ENCODE measurements at regions not wholly inside any gene's neighbourhood (a gene's known extent, or its start where the extent isn't known, plus 50 kb on each side); places are given as distances from the start of the nearest gene placed in this dataset.

DNA sequence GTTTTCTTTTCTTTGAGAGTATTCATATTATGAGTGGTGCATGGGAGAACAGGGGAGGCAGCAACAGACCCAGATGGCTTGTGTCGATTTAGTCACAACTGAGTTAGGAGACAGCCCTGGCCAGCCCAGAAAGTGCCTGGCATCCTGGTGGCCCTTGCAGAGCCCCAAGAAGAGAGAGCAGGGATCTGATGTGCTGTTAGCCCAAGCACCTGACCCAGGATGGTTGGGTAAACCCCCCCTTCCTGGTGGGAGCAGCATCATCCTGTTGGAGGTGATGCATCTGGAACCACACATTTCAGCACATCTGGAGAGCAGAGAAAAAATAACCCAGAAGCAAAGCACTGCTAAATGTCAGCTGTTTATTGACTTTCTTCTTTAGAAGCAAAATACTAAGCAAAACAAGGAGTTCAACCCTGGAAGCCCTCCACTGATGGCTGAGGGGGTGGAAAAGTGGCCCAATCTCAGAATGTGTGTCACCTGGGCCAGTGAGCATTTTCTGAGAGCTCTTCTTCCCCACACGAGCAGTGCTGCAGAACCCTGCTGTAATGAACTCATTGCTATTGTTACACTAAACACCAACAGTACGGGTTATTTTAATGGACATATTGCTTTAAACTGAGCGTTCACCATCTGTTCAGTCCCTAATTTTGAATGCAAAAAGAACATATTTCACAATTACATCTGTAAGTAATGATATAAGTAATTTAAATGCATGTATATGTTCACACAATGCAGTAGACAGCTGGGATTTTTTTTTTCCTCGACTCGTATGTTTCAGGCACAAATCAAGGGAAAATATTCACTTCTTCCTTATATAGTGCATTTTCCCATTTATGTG, 100.6 kb upstream of the SMIM21 start:
- Histone ChIP-seq H3K9me3 (ENCODE audit: low read length) (no peaks in the 10 kb centered on the region), H3K4me3 (ENCODE audit: low read depth in 1 of 2, low read length in 2 of 2) (no peak overlapping the region), H3K9ac (ENCODE audit: low read length) (no peak overlapping the region), H3K4me1 (ENCODE audit: insufficient read depth, low read length) (no peaks in the 10 kb centered on the region), H3K27ac (ENCODE audit: low read depth, low read length) (no peak overlapping the region), H3K36me3 (ENCODE audit: insufficient read depth, low read length) (no peaks in the 10 kb centered on the region), H3K27me3 (ENCODE audit: control insufficient read depth in 1 of 2, insufficient read depth in 2 of 2, low read length in 2 of 2) (no peaks in the 10 kb centered on the region)

DNA sequence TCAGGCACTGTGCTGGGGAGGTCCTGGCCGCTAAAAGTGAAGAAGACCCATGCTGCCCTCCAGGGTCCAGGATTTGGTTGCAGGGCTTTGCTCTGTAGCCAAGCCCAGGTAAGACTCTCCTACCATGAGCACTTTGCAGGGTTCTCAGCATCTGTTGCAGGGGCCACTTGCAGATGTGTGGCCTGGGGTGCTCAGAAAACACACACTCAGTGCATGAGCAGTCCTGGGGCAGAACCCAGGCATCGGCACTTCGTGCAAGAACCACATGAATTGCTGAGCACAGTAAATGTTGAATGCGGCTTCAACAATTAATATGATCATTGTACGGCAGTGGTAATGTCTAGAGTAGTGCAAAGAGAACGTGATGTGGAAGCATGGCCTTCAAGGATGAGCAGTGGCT, 98.5 kb upstream of the SMIM21 start:
- Histone ChIP-seq H3K4me1 (ENCODE audit: insufficient read depth, low read length) (no peaks in the 10 kb centered on the region), H3K27ac (ENCODE audit: low read depth, low read length) (no peak overlapping the region), H3K27me3 (ENCODE audit: control insufficient read depth in 1 of 2, insufficient read depth in 2 of 2, low read length in 2 of 2) (no peaks in the 10 kb centered on the region), H3K4me3 (ENCODE audit: low read depth in 1 of 2, low read length in 2 of 2) (no peak overlapping the region), H3K9me3 (ENCODE audit: low read length) (no peaks in the 10 kb centered on the region), H3K9ac (ENCODE audit: low read length) (no peak overlapping the region), H3K36me3 (ENCODE audit: insufficient read depth, low read length) (no peaks in the 10 kb centered on the region)

DNA sequence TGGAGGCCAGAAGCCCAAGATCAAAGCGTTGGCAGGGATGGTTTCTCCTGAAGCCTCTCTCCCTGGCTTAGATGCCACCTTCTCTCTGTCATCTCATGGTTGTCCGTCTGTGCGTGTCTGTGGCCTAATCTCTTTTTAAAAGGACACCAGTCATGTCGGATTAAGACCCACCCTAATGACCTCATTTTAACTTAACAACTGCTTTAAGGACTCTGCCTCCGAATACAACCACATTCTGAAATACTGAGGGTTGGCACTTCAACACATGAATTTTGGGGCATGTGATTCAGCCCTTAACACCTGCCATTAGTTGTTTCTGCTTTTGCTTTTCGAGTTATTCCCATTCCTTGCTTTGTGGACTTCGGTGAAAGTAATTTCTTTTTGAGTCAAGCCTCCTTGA, 97.8 kb upstream of the SMIM21 start:
- no peak overlapping the region for H3K27ac ChIP-seq (ENCODE audit: low read depth, low read length)
- no peak overlapping the region for H3K9ac ChIP-seq (ENCODE audit: low read length)
- H3K4me3 ChIP-seq (ENCODE audit: low read depth in 1 of 2, low read length in 2 of 2): no peak overlapping the region
- no peaks in the 10 kb centered on the region for H3K9me3 ChIP-seq (ENCODE audit: low read length)
- no peaks in the 10 kb centered on the region for H3K4me1 ChIP-seq (ENCODE audit: insufficient read depth, low read length)
- no peaks in the 10 kb centered on the region for H3K36me3 ChIP-seq (ENCODE audit: insufficient read depth, low read length)
- no peaks in the 10 kb centered on the region for H3K27me3 ChIP-seq (ENCODE audit: control insufficient read depth in 1 of 2, insufficient read depth in 2 of 2, low read length in 2 of 2)

DNA sequence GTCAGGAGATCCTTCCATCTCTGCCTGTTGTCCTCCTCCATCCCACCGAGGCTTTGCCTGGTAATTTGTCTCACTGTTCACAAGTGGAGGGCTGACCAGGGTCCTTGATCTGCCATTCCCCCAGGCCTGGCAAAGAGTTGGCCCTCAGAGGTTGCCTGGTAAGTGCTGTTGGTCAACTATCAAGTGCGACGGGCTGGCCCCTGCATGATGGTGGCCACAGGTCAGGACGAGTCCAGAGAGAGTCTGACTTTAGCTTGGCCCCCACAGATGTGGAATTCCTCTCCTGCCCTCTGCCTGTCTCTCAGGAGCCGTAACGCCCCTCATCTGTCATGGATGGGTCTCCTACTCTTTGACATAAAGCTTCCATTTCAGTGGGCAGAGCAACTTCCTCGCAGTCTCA, 97.3 kb upstream of the SMIM21 start:
- no peaks in the 10 kb centered on the region for H3K27me3 ChIP-seq (ENCODE audit: control insufficient read depth in 1 of 2, insufficient read depth in 2 of 2, low read length in 2 of 2)
- H3K4me3 ChIP-seq (ENCODE audit: low read depth in 1 of 2, low read length in 2 of 2): no peak overlapping the region
- H3K27ac ChIP-seq (ENCODE audit: low read depth, low read length): no peak overlapping the region
- no peaks in the 10 kb centered on the region for H3K4me1 ChIP-seq (ENCODE audit: insufficient read depth, low read length)
- no peaks in the 10 kb centered on the region for H3K36me3 ChIP-seq (ENCODE audit: insufficient read depth, low read length)
- no peak overlapping the region for H3K9ac ChIP-seq (ENCODE audit: low read length)
- no peaks in the 10 kb centered on the region for H3K9me3 ChIP-seq (ENCODE audit: low read length)

DNA sequence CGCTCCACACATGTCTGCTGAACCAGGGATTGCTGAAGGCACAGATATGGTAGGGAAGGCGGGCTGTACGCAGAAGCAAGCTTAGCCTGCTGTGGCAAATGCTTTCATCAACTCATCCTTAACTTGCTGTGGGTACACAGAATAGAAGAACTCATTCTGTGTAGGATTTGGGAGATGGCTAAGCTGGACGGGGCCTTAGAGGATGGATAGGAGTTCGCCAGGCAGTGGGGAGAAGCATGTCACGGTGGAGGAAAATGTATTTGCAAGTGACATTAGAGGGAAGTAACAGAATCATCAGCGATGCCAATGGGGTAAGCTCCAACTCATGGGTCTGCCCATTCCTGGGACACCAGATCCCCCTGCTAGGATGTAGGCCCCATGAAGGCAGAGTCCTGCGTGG, 96.7 kb upstream of the SMIM21 start:
- no peaks in the 10 kb centered on the region for H3K36me3 ChIP-seq (ENCODE audit: insufficient read depth, low read length)
- H3K27ac ChIP-seq (ENCODE audit: low read depth, low read length): no peak overlapping the region
- H3K4me3 ChIP-seq (ENCODE audit: low read depth in 1 of 2, low read length in 2 of 2): no peak overlapping the region
- H3K4me1 ChIP-seq (ENCODE audit: insufficient read depth, low read length): no peaks in the 10 kb centered on the region
- no peak overlapping the region for H3K9ac ChIP-seq (ENCODE audit: low read length)
- H3K9me3 ChIP-seq (ENCODE audit: low read length): no peaks in the 10 kb centered on the region
- no peaks in the 10 kb centered on the region for H3K27me3 ChIP-seq (ENCODE audit: control insufficient read depth in 1 of 2, insufficient read depth in 2 of 2, low read length in 2 of 2)

DNA sequence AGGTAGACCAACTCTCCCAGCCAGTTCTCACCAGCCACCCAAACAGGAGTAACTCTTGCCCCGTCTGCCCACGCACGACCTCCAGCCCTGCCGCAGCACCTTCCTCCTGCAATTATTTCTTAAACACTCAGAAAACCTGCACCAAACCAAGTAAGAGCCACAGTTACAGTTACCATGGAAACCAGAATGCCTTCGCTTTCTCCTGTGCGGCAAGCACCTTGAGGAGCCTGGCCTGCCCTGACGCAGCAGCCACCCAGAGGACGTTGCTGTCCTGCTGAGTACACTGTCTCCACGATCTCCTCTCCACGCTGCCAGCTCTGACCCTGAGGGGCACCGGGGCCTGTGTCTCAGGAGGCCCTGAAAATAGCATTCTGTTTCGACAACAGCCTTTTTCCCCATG, 94.3 kb upstream of the SMIM21 start:
- H3K27ac ChIP-seq (ENCODE audit: low read depth, low read length): no peak overlapping the region
- H3K27me3 ChIP-seq (ENCODE audit: control insufficient read depth in 1 of 2, insufficient read depth in 2 of 2, low read length in 2 of 2): no peaks in the 10 kb centered on the region
- no peak overlapping the region for H3K9ac ChIP-seq (ENCODE audit: low read length)
- no peaks in the 10 kb centered on the region for H3K9me3 ChIP-seq (ENCODE audit: low read length)
- no peaks in the 10 kb centered on the region for H3K36me3 ChIP-seq (ENCODE audit: insufficient read depth, low read length)
- H3K4me1 ChIP-seq (ENCODE audit: insufficient read depth, low read length): no peaks in the 10 kb centered on the region
- H3K4me3 ChIP-seq (ENCODE audit: low read depth in 1 of 2, low read length in 2 of 2): no peak overlapping the region

DNA sequence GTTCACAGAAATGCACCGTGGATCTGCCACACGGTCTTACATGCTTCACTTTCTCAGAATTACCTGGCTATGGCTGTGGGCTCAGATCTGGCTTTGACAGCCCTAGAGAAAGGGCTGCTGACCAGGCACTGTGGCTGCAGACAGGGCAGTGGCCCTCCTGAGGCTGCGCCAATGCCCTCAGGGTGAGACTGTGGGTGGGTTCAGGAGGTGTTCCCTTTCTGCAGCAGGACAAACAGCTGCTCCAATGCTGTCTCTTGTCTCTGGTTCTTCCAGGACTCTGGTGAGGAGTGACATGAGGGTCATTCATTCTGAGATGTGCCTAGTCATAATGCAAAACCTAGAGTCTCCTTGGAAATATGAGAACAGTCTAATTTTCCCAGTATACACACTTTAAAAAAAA, 90.5 kb upstream of the SMIM21 start:
- no peak overlapping the region for H3K4me3 ChIP-seq (ENCODE audit: low read depth in 1 of 2, low read length in 2 of 2)
- H3K9me3 ChIP-seq (ENCODE audit: low read length): no peaks in the 10 kb centered on the region
- no peaks in the 10 kb centered on the region for H3K4me1 ChIP-seq (ENCODE audit: insufficient read depth, low read length)
- no peaks in the 10 kb centered on the region for H3K27me3 ChIP-seq (ENCODE audit: control insufficient read depth in 1 of 2, insufficient read depth in 2 of 2, low read length in 2 of 2)
- no peak overlapping the region for H3K27ac ChIP-seq (ENCODE audit: low read depth, low read length)
- no peaks in the 10 kb centered on the region for H3K36me3 ChIP-seq (ENCODE audit: insufficient read depth, low read length)
- H3K9ac ChIP-seq (ENCODE audit: low read length): no peak overlapping the region

DNA sequence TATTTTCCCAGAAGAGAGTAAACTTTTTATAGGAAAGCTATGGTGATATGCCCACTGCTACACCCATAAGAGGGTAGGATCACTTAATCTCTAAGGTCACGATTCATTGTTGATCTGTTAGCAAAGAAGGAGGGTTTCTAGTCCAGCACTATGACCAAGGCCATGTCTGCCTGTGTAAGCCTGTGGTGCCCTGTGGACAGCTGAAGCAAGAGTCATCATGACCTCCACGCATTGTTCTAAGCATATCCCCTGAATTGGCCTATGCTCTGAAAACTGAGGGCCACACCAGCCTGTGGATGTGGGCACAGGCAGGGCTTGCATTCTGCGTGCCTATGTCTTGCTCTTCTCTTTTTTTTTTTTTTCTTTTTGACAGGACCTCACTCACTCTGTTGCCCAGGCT, 89.8 kb upstream of the SMIM21 start:
- Histone ChIP-seq H3K27me3 (ENCODE audit: control insufficient read depth in 1 of 2, insufficient read depth in 2 of 2, low read length in 2 of 2) (no peaks in the 10 kb centered on the region), H3K4me1 (ENCODE audit: insufficient read depth, low read length) (no peaks in the 10 kb centered on the region), H3K4me3 (ENCODE audit: low read depth in 1 of 2, low read length in 2 of 2) (no peak overlapping the region), H3K9ac (ENCODE audit: low read length) (no peak overlapping the region), H3K36me3 (ENCODE audit: insufficient read depth, low read length) (no peaks in the 10 kb centered on the region), H3K9me3 (ENCODE audit: low read length) (no peaks in the 10 kb centered on the region), H3K27ac (ENCODE audit: low read depth, low read length) (no peak overlapping the region)

DNA sequence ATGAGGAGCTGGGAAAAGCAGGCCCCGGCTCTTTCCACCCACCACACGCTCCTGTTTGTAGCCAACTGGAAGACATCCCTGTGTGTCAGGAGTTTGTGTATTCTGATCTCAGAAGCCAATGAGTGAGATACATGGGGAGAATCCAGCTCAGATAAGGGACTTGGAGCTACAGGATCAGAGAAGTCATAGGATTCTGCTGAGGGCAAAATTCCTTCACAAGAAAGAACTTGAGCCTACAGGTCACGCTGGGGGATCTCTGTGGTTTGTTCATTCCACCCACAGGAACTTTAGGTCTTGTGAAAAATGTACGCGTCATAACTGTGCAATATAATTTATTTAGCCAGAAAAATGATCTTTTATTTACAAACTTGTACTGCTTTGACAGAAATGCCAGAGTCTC, 80.1 kb upstream of the SMIM21 start:
- Histone ChIP-seq H3K4me3 (ENCODE audit: low read depth in 1 of 2, low read length in 2 of 2) (no peak overlapping the region), H3K36me3 (ENCODE audit: insufficient read depth, low read length) (no peaks in the 10 kb centered on the region), H3K27ac (ENCODE audit: low read depth, low read length) (no peak overlapping the region), H3K4me1 (ENCODE audit: insufficient read depth, low read length) (no peaks in the 10 kb centered on the region), H3K27me3 (ENCODE audit: control insufficient read depth in 1 of 2, insufficient read depth in 2 of 2, low read length in 2 of 2) (no peaks in the 10 kb centered on the region), H3K9ac (ENCODE audit: low read length) (no peak overlapping the region), H3K9me3 (ENCODE audit: low read length) (no peaks in the 10 kb centered on the region)

DNA sequence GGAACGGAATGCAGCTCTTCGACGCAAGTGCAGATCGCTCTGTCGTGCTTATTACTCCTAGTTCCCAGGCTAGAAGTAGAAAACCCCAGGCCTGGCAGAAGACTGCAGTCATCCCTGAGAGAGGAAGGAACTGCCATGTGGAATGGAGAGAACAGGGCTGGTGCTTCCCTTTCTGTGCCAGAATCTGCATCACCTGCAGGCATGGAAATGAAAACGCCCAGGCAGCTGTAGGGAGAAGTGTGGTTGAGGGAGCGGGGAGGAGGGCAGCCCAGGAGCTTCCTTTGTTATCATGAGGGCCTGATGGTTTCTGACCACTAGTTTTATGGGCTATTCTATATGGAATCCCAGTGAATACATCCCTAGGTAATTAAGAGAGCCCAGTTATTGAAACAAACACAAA, 79.4 kb upstream of the SMIM21 start:
- no peaks in the 10 kb centered on the region for H3K4me1 ChIP-seq (ENCODE audit: insufficient read depth, low read length)
- no peaks in the 10 kb centered on the region for H3K27me3 ChIP-seq (ENCODE audit: control insufficient read depth in 1 of 2, insufficient read depth in 2 of 2, low read length in 2 of 2)
- no peaks in the 10 kb centered on the region for H3K36me3 ChIP-seq (ENCODE audit: insufficient read depth, low read length)
- no peaks in the 10 kb centered on the region for H3K9me3 ChIP-seq (ENCODE audit: low read length)
- H3K27ac ChIP-seq (ENCODE audit: low read depth, low read length): no peak overlapping the region
- no peak overlapping the region for H3K4me3 ChIP-seq (ENCODE audit: low read depth in 1 of 2, low read length in 2 of 2)
- no peak overlapping the region for H3K9ac ChIP-seq (ENCODE audit: low read length)

DNA sequence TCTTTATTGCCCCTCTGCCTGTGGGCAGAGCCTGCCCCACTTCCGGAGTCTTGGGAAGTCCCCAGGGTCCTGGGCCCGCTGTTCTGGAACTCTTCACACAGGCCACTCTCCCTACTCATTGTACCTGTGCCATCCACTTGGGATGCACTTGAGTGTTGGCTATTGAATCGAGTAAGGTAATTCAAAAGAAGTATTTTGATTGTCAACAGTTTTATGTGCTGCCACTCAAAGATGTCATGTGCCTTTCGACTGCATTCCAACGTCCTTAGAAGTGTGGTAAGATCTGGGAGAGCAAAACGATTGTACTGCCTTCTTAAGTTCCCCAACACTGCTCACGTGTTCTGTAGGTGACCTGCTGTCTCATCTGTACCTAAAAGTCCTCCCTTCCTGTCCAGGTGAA, 77.0 kb upstream of the SMIM21 start:
- Histone ChIP-seq H3K9ac (ENCODE audit: low read length) (no peak overlapping the region), H3K27ac (ENCODE audit: low read depth, low read length) (no peak overlapping the region), H3K9me3 (ENCODE audit: low read length) (no peaks in the 10 kb centered on the region), H3K4me3 (ENCODE audit: low read depth in 1 of 2, low read length in 2 of 2) (no peak overlapping the region), H3K4me1 (ENCODE audit: insufficient read depth, low read length) (no peaks in the 10 kb centered on the region), H3K36me3 (ENCODE audit: insufficient read depth, low read length) (no peaks in the 10 kb centered on the region), H3K27me3 (ENCODE audit: control insufficient read depth in 1 of 2, insufficient read depth in 2 of 2, low read length in 2 of 2) (no peaks in the 10 kb centered on the region)

DNA sequence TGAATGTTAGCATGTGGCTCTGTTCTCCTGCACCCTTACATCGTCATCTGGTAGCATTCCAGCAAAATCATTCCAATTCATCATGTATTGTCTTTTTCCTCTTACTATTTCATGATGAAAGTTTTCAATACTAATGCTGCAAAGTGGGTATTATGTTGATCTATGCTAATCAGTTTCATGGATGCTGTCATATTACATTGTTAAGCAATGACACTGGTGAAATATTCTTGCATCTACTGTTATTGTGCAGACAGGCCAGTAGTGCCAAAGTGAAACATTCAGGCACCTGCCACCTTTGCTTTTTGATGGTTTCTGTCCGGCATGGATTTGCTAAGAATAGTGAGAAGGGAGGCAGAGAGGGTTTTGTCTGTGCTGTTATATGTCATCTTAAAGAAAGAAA, 76.1 kb upstream of the SMIM21 start:
- Histone ChIP-seq H3K9ac (ENCODE audit: low read length) (no peak overlapping the region), H3K4me3 (ENCODE audit: low read depth in 1 of 2, low read length in 2 of 2) (no peak overlapping the region)

More for the DNA sequence above, 76.1 kb upstream of the SMIM21 start:
- Histone ChIP-seq H3K4me1 (ENCODE audit: insufficient read depth, low read length) (no peaks in the 10 kb centered on the region), H3K27ac (ENCODE audit: low read depth, low read length) (no peak overlapping the region), H3K9me3 (ENCODE audit: low read length) (no peaks in the 10 kb centered on the region), H3K36me3 (ENCODE audit: insufficient read depth, low read length) (no peaks in the 10 kb centered on the region), H3K27me3 (ENCODE audit: control insufficient read depth in 1 of 2, insufficient read depth in 2 of 2, low read length in 2 of 2) (no peaks in the 10 kb centered on the region)
